ENCODE measurements at regions not wholly inside any gene's neighbourhood (a gene's known extent, or its start where the extent isn't known, plus 50 kb on each side); places are given as distances from the start of the nearest gene placed in this dataset.

- no peak for DNase-seq (ENCODE audit: extremely low spot score in 2 of 2)
- no peak overlapping the region for H3K4me3 ChIP-seq
- H3K27me3 ChIP-seq = no peaks in the 10 kb centered on the region
- no peaks in the 10 kb centered on the region for H3K36me3 ChIP-seq
- H3K27ac ChIP-seq = no peak overlapping the region
- H3K4me1 ChIP-seq = no peaks in the 10 kb centered on the region
- intact Hi-C loops (cut with DNase I) = no loop called here
- no peaks in the 10 kb centered on the region for H3K9me3 ChIP-seq
- TF ChIP-seq POLR2AphosphoS5 (IDR thresholded peaks at IDR 0.05; ENCODE audit: insufficient read depth in 1 of 2, low read depth in 1 of 2) (no peak), POLR2A (IDR thresholded peaks at IDR 0.05) (no peak), CTCF (IDR thresholded peaks at IDR 0.05) (no peak)
Observed at GRCh38 chr1:208298593-208299269, 54.5 kb upstream of the PLXNA2 start.

GRCh38 chr1:208300084-208300770 lies 56.0 kb upstream of the PLXNA2 start:
- DNase-seq (ENCODE audit: extremely low spot score in 2 of 2) = no peak
- no peaks in the 10 kb centered on the region for H3K9me3 ChIP-seq
- TF ChIP-seq POLR2A (IDR thresholded peaks at IDR 0.05) (no peak), POLR2AphosphoS5 (IDR thresholded peaks at IDR 0.05; ENCODE audit: insufficient read depth in 1 of 2, low read depth in 1 of 2) (no peak), CTCF (IDR thresholded peaks at IDR 0.05) (no peak)
- no peaks in the 10 kb centered on the region for H3K36me3 ChIP-seq
- H3K4me3 ChIP-seq = no peak overlapping the region
- no peaks in the 10 kb centered on the region for H3K4me1 ChIP-seq
- H3K27ac ChIP-seq = no peak overlapping the region
- H3K27me3 ChIP-seq = no peaks in the 10 kb centered on the region
- intact Hi-C loops (cut with DNase I) = no loop called here

- TF ChIP-seq CTCF (IDR thresholded peaks at IDR 0.05) (no peak), POLR2A (IDR thresholded peaks at IDR 0.05) (no peak), POLR2AphosphoS5 (IDR thresholded peaks at IDR 0.05; ENCODE audit: insufficient read depth in 1 of 2, low read depth in 1 of 2) (no peak)
- H3K4me1 ChIP-seq = no peaks in the 10 kb centered on the region
- H3K36me3 ChIP-seq = no peaks in the 10 kb centered on the region
- intact Hi-C loops (cut with DNase I) = no loop called here
- no peak overlapping the region for H3K4me3 ChIP-seq
- no peaks in the 10 kb centered on the region for H3K9me3 ChIP-seq
- H3K27me3 ChIP-seq = no peaks in the 10 kb centered on the region
- DNase-seq (ENCODE audit: extremely low spot score in 2 of 2) = no peak
- H3K27ac ChIP-seq = no peak overlapping the region
Observed at GRCh38 chr1:208302699-208303238, 58.6 kb upstream of the PLXNA2 start.

GRCh38 chr1:208303743-208304712 lies 59.8 kb upstream of the PLXNA2 start:
- H3K4me3 ChIP-seq = no peak overlapping the region
- no peaks in the 10 kb centered on the region for H3K9me3 ChIP-seq
- TF ChIP-seq CTCF (IDR thresholded peaks at IDR 0.05) = no peak
- H3K4me1 ChIP-seq = no peaks in the 10 kb centered on the region
- no peak for DNase-seq (ENCODE audit: extremely low spot score in 2 of 2)
- H3K27ac ChIP-seq = no peak overlapping the region
- H3K27me3 ChIP-seq = no peaks in the 10 kb centered on the region
- intact Hi-C loops (cut with DNase I) = no loop called here
- no peaks in the 10 kb centered on the region for H3K36me3 ChIP-seq
